GM12878 (cell line): ENCODE measurements at regions not wholly inside any gene's neighbourhood (a gene's known extent, or its start where the extent isn't known, plus 50 kb on each side); places are given as distances from the start of the nearest gene placed in this dataset.

Experiments used
- ATAC-seq: fragments of 200-7000 bp; cut with Tn5 transposase; 3 replicates; pipeline ENCODE4 v1.9.1; 2020; ENCODE audit warnings: mild to moderate bottlenecking, moderate library complexity
- BruUV-seq: library from RNA; stranded (reverse); fragments of 400-500 nt; replicated peaks from 2 replicates; lab custom pipeline; 2021; lab: Mats Ljungman, UMichigan
- CTCF ChIA-PET: fragments of 300-600 bp; sonication (Branson Sonifier 250); formaldehyde crosslinking; extraction: SDS; loops from one replicate; lab custom pipeline; 2021; ENCODE audit warnings: inconsistent platforms; lab: Yijun Ruan, JAX
- POLR2A ChIA-PET: fragments of 350-600 bp; formaldehyde crosslinking; extraction: SDS; loops from one replicate; lab custom pipeline; 2021; ENCODE audit warnings: inconsistent platforms; lab: Charles Lee
- RAD21 ChIA-PET: fragments of 300-600 bp; sonication (Branson Sonifier 250); formaldehyde crosslinking; loops from one replicate; lab custom pipeline; 2023; ENCODE audit warnings: antibody characterized with exemption; ENCODE audit not compliant: unreplicated experiment; lab: Charles Lee
- SMC1A ChIA-PET: fragments of 300-600 bp; sonication (Branson Sonifier 250); formaldehyde crosslinking; loops from one replicate; lab custom pipeline; 2023; ENCODE audit not compliant: unreplicated experiment, uncharacterized antibody; lab: Charles Lee
- DNase-seq: peaks from one replicate; pipeline ENCODE4 v3.0.0-alpha.2; 2011; ENCODE audit warnings: low read depth, low spot score
- FAIRE-seq: peaks from 3 replicates; lab custom pipeline; 2011; peaks lifted over from hg19 to GRCh38; lab: Jason Lieb, UNC
- H2AFZ ChIP-seq: 2 replicates; pipeline ENCODE4 v1.6.0; 2011; ENCODE audit warnings: low read depth, low read length, control low read depth; ENCODE audit not compliant: control insufficient read depth
- H3K27ac ChIP-seq: 2 replicates; pipeline ENCODE4 v1.5.1; 2011; ENCODE audit warnings: control low read depth; ENCODE audit not compliant: control insufficient read depth, insufficient read depth
- H3K27me3 ChIP-seq, 2 experiments: replicated peaks in 1 of 2; 2 replicates each; pipeline versions ENCODE4 v1.6.0 to v1.6.1; 2011; ENCODE audit warnings: low read length in 1 of 2; ENCODE audit not compliant: control insufficient read depth in 2 of 2, insufficient read depth in 2 of 2
- H3K36me3 ChIP-seq, 2 experiments: 2 replicates each; pipeline ENCODE4 v1.5.1; 2011; ENCODE audit warnings: low read length in 1 of 2; ENCODE audit not compliant: control insufficient read depth in 2 of 2, insufficient read depth in 2 of 2
- H3K4me1 ChIP-seq: 2 replicates; pipeline ENCODE4 v1.6.1; 2011; ENCODE audit warnings: mild to moderate bottlenecking, low read length, moderate library complexity, mixed read lengths; ENCODE audit not compliant: control insufficient read depth, insufficient read depth
- H3K4me2 ChIP-seq: 2 replicates; pipeline ENCODE4 v1.6.0; 2011; ENCODE audit warnings: control low read depth; ENCODE audit not compliant: control insufficient read depth, insufficient read depth
- H3K4me3 ChIP-seq: fragments of 200-600 bp; sonication (generic); 2 replicates; pipeline ENCODE4 v1.5.1; 2016
- H3K79me2 ChIP-seq: 2 replicates; pipeline ENCODE4 v1.6.0; 2011; ENCODE audit warnings: low read length; ENCODE audit not compliant: control insufficient read depth, insufficient read depth
- H3K9ac ChIP-seq: 2 replicates; pipeline ENCODE4 v1.8.0; 2011; ENCODE audit warnings: low read length, control low read depth, mixed read lengths; ENCODE audit not compliant: control insufficient read depth, insufficient read depth
- H3K9me3 ChIP-seq: replicated peaks from 3 replicates; pipeline ENCODE4 v1.5.1; 2011; ENCODE audit warnings: mild to moderate bottlenecking, low read length; ENCODE audit not compliant: control insufficient read depth, insufficient read depth
- H4K20me1 ChIP-seq: 2 replicates; pipeline ENCODE4 v1.6.0; 2011; ENCODE audit not compliant: control insufficient read depth, insufficient read depth
- ASH2L ChIP-seq: fragments of 300-600, 200-600 bp; sonication (generic); IDR thresholded peaks from 2 replicates; pipeline ENCODE4 v1.6.1; 2017; ENCODE audit warnings: low read depth, mild to moderate bottlenecking, borderline replicate concordance
- BMI1 ChIP-seq: fragments of 450-650 bp; IDR thresholded peaks from 2 replicates; pipeline ENCODE4 v1.6.1; 2016; ENCODE audit warnings: mild to moderate bottlenecking, moderate library complexity, borderline replicate concordance
- CBX3 ChIP-seq: fragments of 200-600 bp; sonication (generic); IDR thresholded peaks from 2 replicates; pipeline ENCODE4 v1.6.1; 2016; ENCODE audit warnings: low read depth, borderline replicate concordance
- IKZF1 ChIP-seq: fragments of 450-650 bp; conservative IDR thresholded peaks from 2 replicates; pipeline ENCODE4 v1.6.1; 2017; ENCODE audit warnings: antibody characterized with exemption, mild to moderate bottlenecking
- MXI1 ChIP-seq: fragments of 150-350 bp; IDR thresholded peaks from 2 replicates; pipeline ENCODE4 v1.6.1; 2011; ENCODE audit warnings: low read depth, mild to moderate bottlenecking, inconsistent platforms, low read length, improper control_type of control experiment
- NFXL1 ChIP-seq: fragments of 450-650 bp; IDR thresholded peaks from 2 replicates; pipeline ENCODE4 v1.6.1; 2017; ENCODE audit warnings: antibody characterized with exemption, mild to moderate bottlenecking, borderline replicate concordance
- POLR2A ChIP-seq: IDR thresholded peaks from 2 replicates; pipeline ENCODE4 v1.6.1; 2011; ENCODE audit warnings: low read depth, mild to moderate bottlenecking, low read length
- RCOR1 ChIP-seq: conservative IDR thresholded peaks from 2 replicates; pipeline ENCODE4 v1.6.1; 2012; ENCODE audit warnings: low read depth, low read length, improper control_type of control experiment
- SMARCA5 ChIP-seq: fragments of 450-650 bp; IDR thresholded peaks from 2 replicates; pipeline ENCODE4 v1.6.1; 2017; ENCODE audit warnings: mild to moderate bottlenecking
- TAF1 ChIP-seq: IDR thresholded peaks from 2 replicates; pipeline ENCODE4 v1.6.1; 2011; ENCODE audit warnings: mild to moderate bottlenecking, low read depth, low read length, borderline replicate concordance
- ZBED1 ChIP-seq: IDR thresholded peaks from 2 replicates; pipeline ENCODE4 v1.6.1; 2016; ENCODE audit warnings: borderline replicate concordance
- ZNF384 ChIP-seq: IDR thresholded peaks from 2 replicates; pipeline ENCODE4 v1.6.1; 2012; ENCODE audit warnings: low read depth, mild to moderate bottlenecking, low read length, improper control_type of control experiment, borderline replicate concordance
- ZZZ3 ChIP-seq: IDR thresholded peaks from 2 replicates; pipeline ENCODE4 v1.6.1; 2011; ENCODE audit warnings: low read depth; ENCODE audit not compliant: control insufficient read depth, insufficient read length
- WGBS: methylation state at CpG from one replicate; pipeline ENCODE4 v1.1.6; 2016; ENCODE audit warnings: low lambda C conversion rate; ENCODE audit not compliant: insufficient replicate concordance, insufficient coverage; ENCODE audit errors: missing lambda C conversion rate; 5-methylcytosine and 5-hydroxymethylcytosine counted together
- in situ Hi-C: fragments of 300-500 bp; cut with MboI; formaldehyde crosslinking; loops from 9 replicates; pipeline ENCODE4 v1.14.3; 2018; ENCODE audit warnings: mixed read lengths
- intact Hi-C: fragments of 100-400 bp; cut with micrococcal nuclease; formaldehyde crosslinking; loops from one replicate; pipeline ENCODE4 v1.14.2; 2022; ENCODE audit not compliant: unreplicated experiment
- TF ChIP-seq, protein P1 (sequence below): fragments of 450-650 bp; IDR thresholded peaks from 2 replicates; pipeline ENCODE4 v1.6.1; 2017; ENCODE audit warnings: mild to moderate bottlenecking, low read depth, inconsistent platforms; ENCODE audit not compliant: poor library complexity, severe bottlenecking

GRCh38 chr22:48867891-48868290 lies 959.8 kb downstream of the BRD1 start:
- no peak overlapping the region for H3K4me2 ChIP-seq
- TF ChIP-seq MXI1 (no peak), ZBED1 (no peak)
- TF ChIP-seq, all 136 proteins: peak for 0
- Histone ChIP-seq H4K20me1 (no peaks in the 10 kb centered on the region), H3K27ac (no peak overlapping the region), H3K4me1 (no peaks in the 10 kb centered on the region), H2AFZ (no peak overlapping the region), H3K79me2 (no peaks in the 10 kb centered on the region), H3K9me3 (no peaks in the 10 kb centered on the region; the same call in 2 of the 3 replicates), H3K4me3 (no peak overlapping the region), H3K36me3 (no peaks in the 10 kb centered on the region), H3K27me3 (no peaks in the 10 kb centered on the region), H3K9ac (no peak overlapping the region)
- ChIA-PET RAD21 (no interaction called here), POLR2A (no interaction called here), CTCF (interaction anchor here (0.6 kb wide), 1 partner anchor 321 kb away, joined by 3 read pairs; no protein-coding TSS in a partner anchor), SMC1A (no interaction called here)
- no TSS peak for BruUV-seq
- ATAC-seq (no peak), DNase-seq (no peak), FAIRE-seq (no peak)
- intact Hi-C loops (no loop called here), in situ Hi-C loops (no loop called here)
- WGBS = 35% methylated on average over 10 of the region's 10 CpGs

DNA sequence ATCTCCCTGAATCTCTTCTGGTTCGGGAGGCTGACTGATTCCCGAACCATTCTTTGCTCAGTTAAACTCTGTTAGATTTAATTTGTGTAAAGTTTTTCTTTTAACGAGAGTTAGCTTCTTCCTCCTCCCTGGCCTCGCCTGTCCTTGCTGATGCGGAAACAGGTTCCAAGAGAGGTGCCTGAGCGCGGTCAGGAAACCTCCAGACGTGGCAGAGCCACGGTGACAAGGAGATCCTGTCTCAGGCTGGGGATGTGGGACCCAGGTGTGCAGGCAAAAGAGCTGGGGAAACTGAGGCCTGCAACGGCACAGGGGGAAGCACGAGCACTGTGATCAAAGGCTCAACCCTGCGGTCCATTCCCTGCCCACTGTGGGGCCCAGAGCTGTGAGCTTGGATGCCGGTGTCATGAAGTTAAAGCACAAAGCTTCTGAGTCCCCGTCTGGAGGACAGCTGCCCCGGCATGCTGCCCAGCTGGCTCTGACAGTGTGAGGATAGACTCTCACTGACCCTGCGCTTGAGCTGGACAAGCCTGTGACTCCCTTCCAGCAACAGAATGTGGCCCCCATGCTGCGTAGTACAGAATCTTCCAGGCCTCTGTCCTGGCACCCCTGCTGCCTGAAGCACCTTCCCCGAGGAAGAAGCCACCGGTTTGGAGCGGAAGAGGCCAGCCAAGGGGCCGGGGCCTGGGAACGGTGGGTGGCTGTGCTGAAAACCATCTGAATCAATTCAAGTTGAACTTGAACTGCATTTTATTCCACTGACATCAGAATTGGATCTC lies 960.6 kb downstream of the BRD1 start:
- Histone ChIP-seq H3K9ac (no peak overlapping the region), H4K20me1 (no peaks in the 10 kb centered on the region), H3K4me1 (no peaks in the 10 kb centered on the region), H2AFZ (no peak overlapping the region), H3K79me2 (no peaks in the 10 kb centered on the region)
- intact Hi-C loops = no loop called here
- CTCF ChIA-PET = interaction anchor here (0.6 kb wide), 1 partner anchor 320 kb away, joined by 3 read pairs; no protein-coding TSS in a partner anchor
- FAIRE-seq (no peak), ATAC-seq (no peak)
- in situ Hi-C loops = no loop called here
- BruUV-seq = no TSS peak
- RAD21 ChIA-PET = no interaction called here
- TF ChIP-seq POLR2A = no peak
- TF ChIP-seq, protein P1, sequence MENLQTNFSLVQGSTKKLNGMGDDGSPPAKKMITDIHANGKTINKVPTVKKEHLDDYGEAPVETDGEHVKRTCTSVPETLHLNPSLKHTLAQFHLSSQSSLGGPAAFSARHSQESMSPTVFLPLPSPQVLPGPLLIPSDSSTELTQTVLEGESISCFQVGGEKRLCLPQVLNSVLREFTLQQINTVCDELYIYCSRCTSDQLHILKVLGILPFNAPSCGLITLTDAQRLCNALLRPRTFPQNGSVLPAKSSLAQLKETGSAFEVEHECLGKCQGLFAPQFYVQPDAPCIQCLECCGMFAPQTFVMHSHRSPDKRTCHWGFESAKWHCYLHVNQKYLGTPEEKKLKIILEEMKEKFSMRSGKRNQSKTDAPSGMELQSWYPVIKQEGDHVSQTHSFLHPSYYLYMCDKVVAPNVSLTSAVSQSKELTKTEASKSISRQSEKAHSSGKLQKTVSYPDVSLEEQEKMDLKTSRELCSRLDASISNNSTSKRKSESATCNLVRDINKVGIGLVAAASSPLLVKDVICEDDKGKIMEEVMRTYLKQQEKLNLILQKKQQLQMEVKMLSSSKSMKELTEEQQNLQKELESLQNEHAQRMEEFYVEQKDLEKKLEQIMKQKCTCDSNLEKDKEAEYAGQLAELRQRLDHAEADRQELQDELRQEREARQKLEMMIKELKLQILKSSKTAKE = no peak
- TF ChIP-seq RCOR1 = no peak
- TF ChIP-seq ASH2L = no peak
- TF ChIP-seq SMARCA5 = no peak
- no peak for TF ChIP-seq NFXL1
- TF ChIP-seq CBX3 = no peak
- no peak for TF ChIP-seq ZNF384
- TF ChIP-seq TAF1 = no peak
- TF ChIP-seq ZZZ3 = no peak
- no peak for TF ChIP-seq BMI1
- TF ChIP-seq IKZF1 = no peak
- TF ChIP-seq, all 136 proteins: peak for 0
- Histone ChIP-seq H3K27ac (no peak overlapping the region), H3K4me3 (no peak overlapping the region), H3K27me3 (no peaks in the 10 kb centered on the region), H3K4me2 (no peak overlapping the region), H3K36me3 (no peaks in the 10 kb centered on the region), H3K9me3 (no peaks in the 10 kb centered on the region; the same call in 2 of the 3 replicates)
- ChIA-PET POLR2A (no interaction called here), SMC1A (no interaction called here)
- WGBS = 25% methylated on average over 21 of the region's 22 CpGs
- DNase-seq = no peak
